DOHH2 (cell line): ENCODE measurements at regions not wholly inside any gene's neighbourhood (a gene's known extent, or its start where the extent isn't known, plus 50 kb on each side); places are given as distances from the start of the nearest gene placed in this dataset.

Source experiments
- H3F3A ChIP-seq: fragments of 200-600 bp; sonication (generic), shearing (Covaris generic); 2 replicates; pipeline ENCODE4 v1.6.0; 2016; ENCODE audit warnings: antibody characterized with exemption, mild to moderate bottlenecking; ENCODE audit not compliant: control insufficient read depth, insufficient read depth
- H3K27ac ChIP-seq: fragments of 200-600 bp; sonication (generic); 2 replicates; pipeline ENCODE4 v1.5.1; 2014; ENCODE audit warnings: low read depth, mild to moderate bottlenecking, low read length, moderate library complexity
- H3K27me3 ChIP-seq: fragments of 200-600 bp; sonication (generic); 2 replicates; pipeline ENCODE4 v1.6.1; 2014; ENCODE audit warnings: mild to moderate bottlenecking, low read length, mixed read lengths; ENCODE audit not compliant: control insufficient read depth
- H3K36me3 ChIP-seq: fragments of 200-600 bp; sonication (generic); 2 replicates; pipeline ENCODE4 v1.6.1; 2014; ENCODE audit warnings: mild to moderate bottlenecking, low read length, moderate library complexity, mixed read lengths; ENCODE audit not compliant: control insufficient read depth
- H3K4me1 ChIP-seq: fragments of 200-600 bp; sonication (generic); 2 replicates; pipeline ENCODE4 v1.6.1; 2014; ENCODE audit warnings: mild to moderate bottlenecking, low read length, mixed read lengths; ENCODE audit not compliant: control insufficient read depth
- H3K4me2 ChIP-seq: fragments of 200-600 bp; sonication (generic); 2 replicates; pipeline ENCODE4 v1.6.0; 2014; ENCODE audit warnings: mild to moderate bottlenecking, low read length, moderate library complexity
- H3K4me3 ChIP-seq: fragments of 200-600 bp; sonication (generic); 2 replicates; pipeline ENCODE4 v1.5.1; 2014; ENCODE audit warnings: mild to moderate bottlenecking, low read length, mixed read lengths
- H3K79me2 ChIP-seq: fragments of 200-600 bp; sonication (generic); 2 replicates; pipeline ENCODE4 v1.6.1; 2014; ENCODE audit warnings: mild to moderate bottlenecking, low read length, mixed read lengths; ENCODE audit not compliant: control insufficient read depth
- H3K9me2 ChIP-seq: fragments of 200-600 bp; sonication (generic); replicated peaks from 2 replicates; pipeline ENCODE4 v1.6.1; 2014; ENCODE audit warnings: mild to moderate bottlenecking, low read length, mixed read lengths; ENCODE audit not compliant: control insufficient read depth
- H3K9me3 ChIP-seq: fragments of 200-600 bp; sonication (generic); 2 replicates; pipeline ENCODE4 v1.6.1; 2014; ENCODE audit warnings: antibody characterized with exemption, low read length, mixed read lengths; ENCODE audit not compliant: control insufficient read depth, insufficient read depth
- H4K20me1 ChIP-seq: fragments of 200-600 bp; sonication (generic); 2 replicates; pipeline ENCODE4 v1.6.0; 2014; ENCODE audit warnings: low read depth, mild to moderate bottlenecking, antibody characterized with exemption, low read length, moderate library complexity; ENCODE audit not compliant: control insufficient read depth, insufficient read depth
- CTCF ChIP-seq: fragments of 200-600 bp; sonication (generic); IDR thresholded peaks from one replicate; pipeline ENCODE4 v1.5.1; 2014; ENCODE audit warnings: antibody characterized with exemption, mild to moderate bottlenecking, low read depth, low read length; ENCODE audit not compliant: poor library complexity, severe bottlenecking
- EZH2phosphoT487 ChIP-seq: fragments of 200-600 bp; sonication (generic); IDR thresholded peaks from 2 replicates; pipeline ENCODE4 v1.6.1; 2017; ENCODE audit warnings: borderline replicate concordance, mild to moderate bottlenecking, antibody characterized with exemption, low read length, moderate library complexity, mixed read lengths

- H3K4me3 ChIP-seq, result no peak overlapping the region
- H3K4me1 ChIP-seq, result no peaks in the 10 kb centered on the region
- no peaks in the 10 kb centered on the region for H3K9me2 ChIP-seq
- TF ChIP-seq CTCF (no peak), EZH2phosphoT487 (no peak)
- H3K27me3 ChIP-seq, result no peaks in the 10 kb centered on the region
- no peaks in the 10 kb centered on the region for H4K20me1 ChIP-seq
- no peak overlapping the region for H3K4me2 ChIP-seq
- no peaks in the 10 kb centered on the region for H3K9me3 ChIP-seq
- H3F3A ChIP-seq, result no peaks in the 10 kb centered on the region
- H3K36me3 ChIP-seq, result no peaks in the 10 kb centered on the region
- H3K79me2 ChIP-seq, result no peaks in the 10 kb centered on the region
- no peak overlapping the region for H3K27ac ChIP-seq
Observed at GRCh38 chr11:134850566-134850965, 438.5 kb upstream of the B3GAT1 start.

GRCh38 chr11:134849833-134850232 lies 437.8 kb upstream of the B3GAT1 start:
- H3K4me3 ChIP-seq, result no peak overlapping the region
- H3K4me2 ChIP-seq, result no peak overlapping the region
- H4K20me1 ChIP-seq, result no peaks in the 10 kb centered on the region
- no peak overlapping the region for H3K27ac ChIP-seq
- TF ChIP-seq EZH2phosphoT487 (no peak), CTCF (no peak)
- H3K27me3 ChIP-seq, result no peaks in the 10 kb centered on the region
- no peaks in the 10 kb centered on the region for H3K79me2 ChIP-seq
- H3K9me3 ChIP-seq, result no peaks in the 10 kb centered on the region
- H3K4me1 ChIP-seq, result no peaks in the 10 kb centered on the region
- no peaks in the 10 kb centered on the region for H3F3A ChIP-seq
- no peaks in the 10 kb centered on the region for H3K36me3 ChIP-seq
- no peaks in the 10 kb centered on the region for H3K9me2 ChIP-seq

GRCh38 chr11:134847083-134847715 lies 435.2 kb upstream of the B3GAT1 start:
- H3K27me3 ChIP-seq, result no peaks in the 10 kb centered on the region
- no peak overlapping the region for H3K4me2 ChIP-seq
- no peak overlapping the region for H3K27ac ChIP-seq
- H3K4me3 ChIP-seq, result no peak overlapping the region
- no peaks in the 10 kb centered on the region for H3K36me3 ChIP-seq
- H3K9me2 ChIP-seq, result no peaks in the 10 kb centered on the region
- H3K9me3 ChIP-seq, result no peaks in the 10 kb centered on the region
- H3F3A ChIP-seq, result no peaks in the 10 kb centered on the region
- no peaks in the 10 kb centered on the region for H3K4me1 ChIP-seq
- TF ChIP-seq EZH2phosphoT487 (no peak), CTCF (no peak)
- H4K20me1 ChIP-seq, result no peaks in the 10 kb centered on the region
- H3K79me2 ChIP-seq, result no peaks in the 10 kb centered on the region
